ENCODE measurements at regions not wholly inside any gene's neighbourhood (a gene's known extent, or its start where the extent isn't known, plus 50 kb on each side); places are given as distances from the start of the nearest gene placed in this dataset.

GRCh38 chr7:68504716-68505115 lies 1093.6 kb upstream of the AUTS2 start:
- no peak for DNase-seq
- TF ChIP-seq POLR2A (IDR thresholded peaks at IDR 0.05) (no peak), CTCF (IDR thresholded peaks at IDR 0.05) (no peak)
- Histone ChIP-seq H3K36me3 (no peaks in the 10 kb centered on the region), H3K4me3 (no peak overlapping the region), H3K9me3 (no peaks in the 10 kb centered on the region), H3K27me3 (no peaks in the 10 kb centered on the region), H3K4me1 (no peaks in the 10 kb centered on the region), H3K27ac (no peak overlapping the region)
- intact Hi-C loops (cut with DNase I): no loop called here
- ATAC-seq: no peak
- 55% methylated on average over 1 of the region's 1 CpG for WGBS (ENCODE audit: insufficient coverage, low coverage, low lambda C conversion rate, missing lambda C conversion rate)

- ATAC-seq: no peak
- Histone ChIP-seq H3K27me3 (no peaks in the 10 kb centered on the region), H3K4me3 (no peak overlapping the region), H3K4me1 (no peaks in the 10 kb centered on the region), H3K36me3 (no peaks in the 10 kb centered on the region), H3K9me3 (no peaks in the 10 kb centered on the region), H3K27ac (no peak overlapping the region)
- WGBS (ENCODE audit: insufficient coverage, low coverage, low lambda C conversion rate, missing lambda C conversion rate): 79% methylated on average over 4 of the region's 4 CpGs
- no peak for DNase-seq
- TF ChIP-seq CTCF (IDR thresholded peaks at IDR 0.05): no peak
- TF ChIP-seq POLR2A (IDR thresholded peaks at IDR 0.05): no peak
- intact Hi-C loops (cut with DNase I): no loop called here
Measured at GRCh38 chr7:68505721-68506120, 1092.6 kb upstream of the AUTS2 start.

DNA sequence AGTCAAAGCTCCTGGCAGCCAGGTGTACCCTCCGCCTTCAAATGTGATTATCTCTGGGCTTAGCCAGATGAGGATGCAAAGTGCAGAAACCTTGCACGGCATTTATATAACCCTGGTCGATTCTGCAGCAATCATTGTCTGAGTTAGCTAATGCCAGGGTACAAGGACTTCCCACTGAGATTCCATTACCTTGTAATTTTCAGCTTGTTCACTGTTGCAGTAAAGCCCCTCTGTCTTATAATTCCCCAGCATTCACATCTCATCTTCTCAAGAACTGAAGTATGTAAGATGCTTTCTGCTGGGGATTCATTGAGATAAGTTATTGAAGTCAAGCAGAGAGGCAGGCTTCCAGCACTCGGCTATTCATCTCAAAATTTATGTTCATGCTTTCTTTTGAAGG lies 1090.6 kb upstream of the AUTS2 start:
- Histone ChIP-seq H3K27ac (no peak overlapping the region), H3K4me3 (no peak overlapping the region), H3K9me3 (no peaks in the 10 kb centered on the region), H3K27me3 (no peaks in the 10 kb centered on the region), H3K36me3 (no peaks in the 10 kb centered on the region), H3K4me1 (no peaks in the 10 kb centered on the region)
- 72% methylated on average over 4 of the region's 4 CpGs for WGBS (ENCODE audit: insufficient coverage, low coverage, low lambda C conversion rate, missing lambda C conversion rate)
- no peak for ATAC-seq
- DNase-seq: no peak
- intact Hi-C loops (cut with DNase I): no loop called here
- TF ChIP-seq POLR2A (IDR thresholded peaks at IDR 0.05): no peak
- no peak for TF ChIP-seq CTCF (IDR thresholded peaks at IDR 0.05)

DNA sequence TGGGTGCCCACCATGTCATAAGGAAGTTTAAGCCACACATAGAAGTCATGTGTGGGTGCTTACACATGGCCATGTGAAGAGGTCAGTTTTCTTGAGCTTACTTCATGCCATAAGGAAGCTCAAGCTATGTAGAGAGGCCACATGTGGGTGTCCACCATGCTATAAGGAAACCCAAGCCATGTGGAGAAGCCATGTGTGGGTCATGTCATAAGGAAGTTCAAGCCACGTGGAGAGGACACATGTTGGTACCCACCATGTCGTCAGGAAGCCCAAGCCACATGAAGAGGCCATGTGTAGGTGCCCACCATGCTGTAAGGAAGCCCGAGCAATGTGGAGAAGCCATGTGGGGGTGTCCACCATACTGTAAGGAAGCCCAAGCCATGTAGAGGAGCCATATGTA lies 1089.2 kb upstream of the AUTS2 start:
- Histone ChIP-seq H3K27ac (no peak overlapping the region), H3K4me1 (no peaks in the 10 kb centered on the region), H3K27me3 (no peaks in the 10 kb centered on the region), H3K36me3 (no peaks in the 10 kb centered on the region), H3K9me3 (no peaks in the 10 kb centered on the region), H3K4me3 (no peak overlapping the region)
- TF ChIP-seq CTCF (IDR thresholded peaks at IDR 0.05) (no peak), POLR2A (IDR thresholded peaks at IDR 0.05) (no peak)
- DNase-seq: no peak
- intact Hi-C loops (cut with DNase I): no loop called here
- WGBS (ENCODE audit: insufficient coverage, low coverage, low lambda C conversion rate, missing lambda C conversion rate): 20% methylated on average over 1 of the region's 3 CpGs
- ATAC-seq: no peak

DNA sequence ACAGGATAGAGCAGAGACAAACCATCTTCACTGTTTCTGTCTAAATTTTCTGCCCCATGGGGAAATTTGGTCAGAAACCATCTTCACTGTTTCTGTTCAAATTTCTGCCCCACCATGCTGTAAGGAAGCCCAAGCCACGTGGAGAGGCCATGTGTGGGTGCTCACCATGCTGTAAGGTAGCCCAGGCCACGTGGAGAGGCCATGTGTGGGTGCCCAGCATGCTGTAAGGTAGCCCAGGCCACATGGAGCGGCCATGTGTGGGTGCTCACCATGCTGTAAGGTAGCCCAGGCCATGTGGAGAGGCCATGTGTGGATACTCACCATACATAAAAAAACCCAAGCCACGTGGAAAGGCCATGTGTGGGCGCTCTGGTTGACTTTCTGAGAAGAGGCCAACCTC lies 1088.7 kb upstream of the AUTS2 start:
- H3K4me3 ChIP-seq: no peak overlapping the region
- H3K27ac ChIP-seq: no peak overlapping the region
- H3K4me1 ChIP-seq: no peaks in the 10 kb centered on the region
- no peak for DNase-seq
- no peaks in the 10 kb centered on the region for H3K9me3 ChIP-seq
- intact Hi-C loops (cut with DNase I): no loop called here
- no peak for TF ChIP-seq POLR2A (IDR thresholded peaks at IDR 0.05)
- TF ChIP-seq CTCF (IDR thresholded peaks at IDR 0.05): no peak
- no peaks in the 10 kb centered on the region for H3K36me3 ChIP-seq
- H3K27me3 ChIP-seq: no peaks in the 10 kb centered on the region
- WGBS (ENCODE audit: insufficient coverage, low coverage, low lambda C conversion rate, missing lambda C conversion rate): 20% methylated on average over 1 of the region's 5 CpGs
- no peak for ATAC-seq
